SK-N-SH (cell line): ENCODE measurements at regions not wholly inside any gene's neighbourhood (a gene's known extent, or its start where the extent isn't known, plus 50 kb on each side); places are given as distances from the start of the nearest gene placed in this dataset.

Source experiments
- CTCF ChIA-PET: fragments of 300-600, 350-600 bp; formaldehyde crosslinking; extraction: SDS; loops from one replicate; lab custom pipeline; 2021; lab: Yijun Ruan, JAX
- POLR2A ChIA-PET: fragments of 350-600 bp; sonication (Branson Sonifier 250); formaldehyde crosslinking; extraction: SDS; loops from one replicate; lab custom pipeline; 2020; ENCODE audit warnings: antibody characterized with exemption, inconsistent platforms; lab: Yijun Ruan, JAX
- DNase-seq: peaks from one replicate; pipeline ENCODE4 v3.0.0; 2012
- H2AFZ ChIP-seq: fragments of 200-600 bp; sonication (generic); 2 replicates; pipeline ENCODE4 v1.8.1; 2016; ENCODE audit warnings: antibody characterized with exemption, mild to moderate bottlenecking, low read depth
- H3F3A ChIP-seq: fragments of 200-600 bp; sonication (generic); replicated peaks from 2 replicates; pipeline ENCODE3; 2016; ENCODE audit warnings: antibody characterized with exemption, mild to moderate bottlenecking; ENCODE audit not compliant: insufficient read depth
- H3K27ac ChIP-seq, 2 experiments: fragments of 200-500 bp in 1 of 2; fragments of 200-600 bp in 1 of 2; sonication (Bioruptor generic) in 1 of 2; sonication (generic), shearing (Covaris generic) in 1 of 2; 2 replicates each; pipeline versions ENCODE4 v1.5.1 to v1.6.1; 2014 to 2016; ENCODE audit warnings: low read depth in 2 of 2, inconsistent platforms in 1 of 2, low read length in 1 of 2, mild to moderate bottlenecking in 1 of 2, mixed read lengths in 1 of 2
- H3K27me3 ChIP-seq: fragments of 200-600 bp; sonication (generic), shearing (Covaris generic); 2 replicates; pipeline ENCODE4 v1.6.1; 2016; ENCODE audit warnings: mixed run types; ENCODE audit not compliant: insufficient read depth
- H3K36me3 ChIP-seq, 2 experiments: fragments of 200-500 bp in 1 of 2; fragments of 200-600 bp in 1 of 2; sonication (Bioruptor generic) in 1 of 2; sonication (generic) in 1 of 2; replicated peaks in 1 of 2; 2 replicates each; pipeline versions ENCODE3 to v1.5.1; 2014 to 2016; ENCODE audit warnings: low read length in 1 of 2, mild to moderate bottlenecking in 1 of 2; ENCODE audit not compliant: insufficient read depth in 2 of 2, control insufficient read depth in 1 of 2
- H3K4me1 ChIP-seq, 2 experiments: fragments of 200-500 bp in 1 of 2; fragments of 200-600 bp in 1 of 2; sonication (Bioruptor generic) in 1 of 2; sonication (generic), shearing (Covaris generic) in 1 of 2; 2 replicates each; pipeline versions ENCODE4 v1.5.1 to v1.6.1; 2014 to 2016; ENCODE audit warnings: low read depth in 1 of 2, low read length in 1 of 2, mixed run types in 1 of 2; ENCODE audit not compliant: insufficient read depth in 2 of 2, control insufficient read depth in 1 of 2
- H3K4me2 ChIP-seq: fragments of 200-600 bp; sonication (generic), shearing (Covaris generic); 2 replicates; pipeline ENCODE4 v1.6.1; 2017; ENCODE audit warnings: mixed run types
- H3K4me3 ChIP-seq, 2 experiments: fragments of 200-500 bp in 1 of 2; fragments of 200-600 bp in 1 of 2; sonication (Bioruptor generic) in 1 of 2; sonication (generic), shearing (Covaris generic) in 1 of 2; 2 replicates each; pipeline versions ENCODE4 v1.5.1 to v1.8.1; 2014 to 2016; ENCODE audit warnings: low read depth in 2 of 2, inconsistent platforms in 1 of 2, low read length in 1 of 2, mild to moderate bottlenecking in 1 of 2, mixed read lengths in 1 of 2, moderate library complexity in 1 of 2
- H3K79me2 ChIP-seq: fragments of 200-600 bp; sonication (generic); 2 replicates; pipeline ENCODE4 v1.8.1; 2017; ENCODE audit warnings: mild to moderate bottlenecking; ENCODE audit not compliant: insufficient read depth
- H3K9ac ChIP-seq: fragments of 200-600 bp; sonication (generic); 2 replicates; pipeline ENCODE4 v1.6.1; 2017; ENCODE audit warnings: mixed run types
- H3K9me2 ChIP-seq: fragments of 200-600 bp; sonication (generic); 2 replicates; pipeline ENCODE4 v1.6.1; 2017; ENCODE audit warnings: mixed run types
- H3K9me3 ChIP-seq: fragments of 200-600 bp; sonication (generic); 2 replicates; pipeline ENCODE4 v1.6.1; 2017; ENCODE audit warnings: mixed run types, mild to moderate bottlenecking, moderate library complexity
- H4K20me1 ChIP-seq: fragments of 200-600 bp; sonication (generic); 2 replicates; pipeline ENCODE4 v1.6.1; 2017; ENCODE audit warnings: mild to moderate bottlenecking, mixed run types; ENCODE audit not compliant: insufficient read depth
- CHD2 ChIP-seq: fragments of 150-350 bp; IDR thresholded peaks from 2 replicates; pipeline ENCODE4 v1.6.1; 2018; ENCODE audit warnings: low read length; ENCODE audit not compliant: partially characterized antibody
- EZH2phosphoT487 ChIP-seq: fragments of 200-600 bp; sonication (generic); IDR thresholded peaks from 2 replicates; pipeline ENCODE4 v1.6.1; 2017; ENCODE audit warnings: low read depth, mixed run types, mild to moderate bottlenecking, antibody characterized with exemption, moderate library complexity, borderline replicate concordance
- FOSL2 ChIP-seq: IDR thresholded peaks from 2 replicates; pipeline ENCODE4 v1.4.0; 2012; ENCODE audit warnings: low read depth, mild to moderate bottlenecking, moderate library complexity, borderline replicate concordance
- FOXM1 ChIP-seq: IDR thresholded peaks from 2 replicates; pipeline ENCODE4 v1.4.0; 2012; ENCODE audit warnings: low read depth, mild to moderate bottlenecking
- GATA2 ChIP-seq: sonication (generic); formaldehyde crosslinking; IDR thresholded peaks from 2 replicates; pipeline ENCODE4 v1.5.0; 2020; ENCODE audit warnings: mild to moderate bottlenecking, missing genetic modification reagents
- IRF3 ChIP-seq: fragments of 150-350 bp; IDR thresholded peaks from 2 replicates; pipeline ENCODE4 v1.6.1; 2016; ENCODE audit warnings: mild to moderate bottlenecking, low read depth, low read length
- MAX ChIP-seq: IDR thresholded peaks from 2 replicates; pipeline ENCODE4 v1.4.0; 2012; ENCODE audit warnings: low read depth
- MXI1 ChIP-seq: IDR thresholded peaks from 2 replicates; pipeline ENCODE4 v1.6.1; 2012; ENCODE audit warnings: mild to moderate bottlenecking, low read depth, low read length, improper control_type of control experiment
- RAD21 ChIP-seq: IDR thresholded peaks from 2 replicates; pipeline ENCODE4 v1.6.1; 2012; ENCODE audit warnings: mild to moderate bottlenecking, low read length
- RFX5 ChIP-seq: IDR thresholded peaks from 2 replicates; pipeline ENCODE4 v1.6.1; 2012; ENCODE audit warnings: mild to moderate bottlenecking, improper control_type of control experiment, low read length
- RXRA ChIP-seq: IDR thresholded peaks from 2 replicates; pipeline ENCODE4 v1.4.0; 2012; ENCODE audit warnings: low read depth, mild to moderate bottlenecking, borderline replicate concordance
- SIN3A ChIP-seq: IDR thresholded peaks from 2 replicates; pipeline ENCODE4 v1.6.1; 2012; ENCODE audit warnings: low read depth, mild to moderate bottlenecking, low read length, moderate library complexity, borderline replicate concordance
- SMC3 ChIP-seq: IDR thresholded peaks from 2 replicates; pipeline ENCODE4 v1.6.1; 2012; ENCODE audit warnings: low read depth, low read length, improper control_type of control experiment
- TAF1 ChIP-seq: IDR thresholded peaks from 2 replicates; pipeline ENCODE4 v1.6.1; 2012; ENCODE audit warnings: low read depth, mild to moderate bottlenecking, low read length, moderate library complexity, borderline replicate concordance
- TCF12 ChIP-seq: IDR thresholded peaks from 2 replicates; pipeline ENCODE4 v1.4.0; 2012
- TEAD4 ChIP-seq: IDR thresholded peaks from 2 replicates; pipeline ENCODE4 v1.4.0; 2012; ENCODE audit warnings: mild to moderate bottlenecking, borderline replicate concordance; ENCODE audit not compliant: insufficient read depth
- YY1 ChIP-seq: IDR thresholded peaks from 2 replicates; pipeline ENCODE4 v1.4.0; 2012; ENCODE audit warnings: low read depth, mild to moderate bottlenecking
- WGBS: methylation state at CpG from one replicate; pipeline ENCODE4 v1.1.6; 2017; ENCODE audit warnings: low lambda C conversion rate; 5-methylcytosine and 5-hydroxymethylcytosine counted together
- TF ChIP-seq, protein P1 (sequence below): fragments of 150-350 bp; IDR thresholded peaks from 2 replicates; pipeline ENCODE4 v1.6.1; 2017; ENCODE audit warnings: antibody characterized with exemption, low read length, low read depth, borderline replicate concordance
- TF ChIP-seq, protein P2 (sequence below): IDR thresholded peaks from 2 replicates; pipeline ENCODE4 v1.4.0; 2012; ENCODE audit warnings: low read depth, borderline replicate concordance

- Histone ChIP-seq H3F3A (no peaks in the 10 kb centered on the region), H3K4me3 (no peak overlapping the region), H3K36me3 (no peaks in the 10 kb centered on the region), H3K4me2 (no peak overlapping the region), H3K4me1 (no peaks in the 10 kb centered on the region; a peak in 1 of 4 replicates), H3K9ac (no peak overlapping the region), H3K9me2 (no peaks in the 10 kb centered on the region), H3K27ac (no peak overlapping the region), H2AFZ (peak overlapping the region; percentile 14; the same call in 1 of the 2 replicates), H3K79me2 (no peaks in the 10 kb centered on the region), H3K27me3 (no peaks in the 10 kb centered on the region), H4K20me1 (no peaks in the 10 kb centered on the region), H3K9me3 (no peaks in the 10 kb centered on the region)
- no peak for DNase-seq
- TF ChIP-seq RAD21 (no peak), TAF1 (no peak), TEAD4 (no peak), YY1 (no peak), SIN3A (no peak), FOSL2 (no peak), CHD2 (no peak), FOXM1 (no peak), GATA2 (no peak), EZH2phosphoT487 (no peak), RXRA (no peak), RFX5 (no peak), MAX (no peak), TCF12 (no peak), MXI1 (no peak), IRF3 (no peak), SMC3 (no peak)
- TF ChIP-seq, protein P1, sequence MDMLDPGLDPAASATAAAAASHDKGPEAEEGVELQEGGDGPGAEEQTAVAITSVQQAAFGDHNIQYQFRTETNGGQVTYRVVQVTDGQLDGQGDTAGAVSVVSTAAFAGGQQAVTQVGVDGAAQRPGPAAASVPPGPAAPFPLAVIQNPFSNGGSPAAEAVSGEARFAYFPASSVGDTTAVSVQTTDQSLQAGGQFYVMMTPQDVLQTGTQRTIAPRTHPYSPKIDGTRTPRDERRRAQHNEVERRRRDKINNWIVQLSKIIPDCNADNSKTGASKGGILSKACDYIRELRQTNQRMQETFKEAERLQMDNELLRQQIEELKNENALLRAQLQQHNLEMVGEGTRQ = no peak
- TF ChIP-seq, protein P2, sequence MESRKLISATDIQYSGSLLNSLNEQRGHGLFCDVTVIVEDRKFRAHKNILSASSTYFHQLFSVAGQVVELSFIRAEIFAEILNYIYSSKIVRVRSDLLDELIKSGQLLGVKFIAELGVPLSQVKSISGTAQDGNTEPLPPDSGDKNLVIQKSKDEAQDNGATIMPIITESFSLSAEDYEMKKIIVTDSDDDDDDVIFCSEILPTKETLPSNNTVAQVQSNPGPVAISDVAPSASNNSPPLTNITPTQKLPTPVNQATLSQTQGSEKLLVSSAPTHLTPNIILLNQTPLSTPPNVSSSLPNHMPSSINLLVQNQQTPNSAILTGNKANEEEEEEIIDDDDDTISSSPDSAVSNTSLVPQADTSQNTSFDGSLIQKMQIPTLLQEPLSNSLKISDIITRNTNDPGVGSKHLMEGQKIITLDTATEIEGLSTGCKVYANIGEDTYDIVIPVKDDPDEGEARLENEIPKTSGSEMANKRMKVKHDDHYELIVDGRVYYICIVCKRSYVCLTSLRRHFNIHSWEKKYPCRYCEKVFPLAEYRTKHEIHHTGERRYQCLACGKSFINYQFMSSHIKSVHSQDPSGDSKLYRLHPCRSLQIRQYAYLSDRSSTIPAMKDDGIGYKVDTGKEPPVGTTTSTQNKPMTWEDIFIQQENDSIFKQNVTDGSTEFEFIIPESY = no peak
- WGBS = 86% methylated on average over 3 of the region's 3 CpGs
- CTCF ChIA-PET = interaction anchor here (0.9 kb wide), 1 partner anchor 474 kb away, joined by 3 read pairs; no protein-coding TSS in a partner anchor
- POLR2A ChIA-PET = no interaction called here
Observed at GRCh38 chr9:13879011-13879410, 434.9 kb downstream of the NFIB start.
